COLO668 (cell line): ENCODE measurements at regions not wholly inside any gene's neighbourhood (a gene's known extent, or its start where the extent isn't known, plus 50 kb on each side); places are given as distances from the start of the nearest gene placed in this dataset.
"Not testable (repeated sequence)": the region's sequence is repeated elsewhere in the genome, so short reads cannot be mapped to it uniquely, and the experiment has no call there.

Experiments
- DNase-seq: peaks from one replicate; lab custom pipeline; 2025; ENCODE audit not compliant: unreplicated experiment; lab: John Stamatoyannopoulos, UW

DNA sequence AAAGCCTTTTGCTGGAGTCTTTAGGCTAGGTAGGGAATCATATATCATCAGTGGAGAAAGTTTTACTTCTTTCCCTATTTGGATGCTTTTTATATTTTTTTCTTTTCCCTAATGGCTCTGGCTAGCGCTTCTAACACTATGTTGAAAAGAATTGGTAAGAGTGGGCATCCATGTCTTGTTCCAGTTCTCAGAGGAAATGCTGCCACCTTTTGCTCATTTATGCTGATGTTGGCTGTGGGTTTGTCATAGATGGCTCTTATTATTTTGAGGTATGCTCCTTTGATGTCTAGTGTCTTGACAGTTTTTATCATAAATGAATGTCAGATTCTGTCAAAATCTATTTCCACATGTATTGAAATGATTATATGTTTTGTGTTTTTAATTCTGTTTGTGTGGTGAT, 1544.1 kb downstream of the REEP3 start:
- no peak for DNase-seq

DNA sequence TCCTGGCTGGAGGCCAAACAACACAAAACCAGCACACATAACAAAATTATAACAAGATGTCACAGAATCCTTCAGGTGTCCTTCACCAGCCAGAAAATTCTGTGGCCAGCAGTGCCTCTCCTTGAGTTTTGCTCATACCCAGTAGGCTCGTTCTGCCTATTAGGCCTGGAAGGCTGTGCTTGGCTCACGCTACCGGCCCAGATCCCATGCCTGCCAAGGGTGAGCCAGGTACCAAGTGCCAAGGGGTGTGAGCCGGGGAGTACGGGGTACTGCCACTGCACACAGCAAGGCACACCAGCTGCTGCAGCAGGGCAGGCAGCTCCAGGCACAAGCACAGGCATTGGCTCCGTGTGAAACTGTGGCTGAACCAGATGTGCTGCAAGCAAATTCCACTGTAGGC, 1562.0 kb downstream of the REEP3 start:
- DNase-seq: no peak

DNA sequence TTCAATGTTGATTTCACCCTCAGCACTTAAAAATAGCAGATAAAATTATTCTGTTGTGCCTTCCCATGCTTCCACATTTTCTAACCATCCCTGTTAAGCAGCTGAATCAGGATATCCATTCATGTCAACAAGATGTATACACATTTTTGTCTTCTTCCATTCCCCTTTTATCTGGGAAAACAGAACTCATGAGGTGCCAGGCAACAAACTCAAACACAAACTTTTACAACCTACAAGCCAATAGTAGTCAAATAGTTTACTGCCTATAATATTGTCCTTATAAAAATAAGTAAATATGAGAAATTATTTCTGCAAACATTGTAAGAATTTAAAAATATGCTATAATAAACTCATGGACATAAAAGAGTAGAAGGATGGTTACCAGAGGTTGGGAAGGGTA, 1569.8 kb downstream of the REEP3 start:
- DNase-seq: no peak

DNA sequence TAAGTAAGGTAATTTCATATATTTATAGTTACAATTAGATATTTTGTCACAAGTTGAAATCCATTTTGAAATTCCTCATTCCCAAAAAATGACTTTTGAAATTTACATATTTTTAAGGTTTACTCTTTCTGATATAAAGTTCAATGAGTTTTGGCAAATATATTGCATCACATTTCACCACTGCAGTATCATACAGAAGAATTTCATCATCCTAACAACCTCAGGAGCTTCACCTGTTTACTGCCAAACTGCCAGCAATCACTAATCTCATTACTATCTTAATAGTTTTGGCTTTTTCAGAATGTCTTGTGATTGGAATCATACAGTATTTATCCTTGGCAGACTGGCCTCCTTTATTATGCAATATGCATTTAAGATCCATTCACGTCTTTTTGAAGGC, 1578.9 kb downstream of the REEP3 start:
- DNase-seq: no peak

DNA sequence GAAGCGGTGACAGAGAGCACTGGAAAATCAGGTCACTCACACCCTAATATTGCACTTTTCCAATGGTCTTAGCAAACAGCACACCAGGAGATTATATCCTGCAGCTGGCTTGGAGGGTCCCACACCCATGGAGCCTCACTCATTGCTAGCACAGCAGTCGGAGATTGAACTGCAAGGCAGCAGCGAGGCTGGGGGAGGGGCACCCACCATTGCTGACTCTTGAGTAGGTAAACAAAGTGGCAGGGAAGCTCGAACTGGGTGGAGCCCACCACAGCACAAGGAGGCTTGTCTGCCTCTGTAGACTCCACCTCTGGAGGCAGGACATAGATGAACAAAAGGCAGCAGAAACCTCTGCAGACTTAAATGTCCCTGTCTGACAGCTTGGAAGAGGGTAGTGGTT, 1579.7 kb downstream of the REEP3 start:
- not testable (repeated sequence) for DNase-seq

DNA sequence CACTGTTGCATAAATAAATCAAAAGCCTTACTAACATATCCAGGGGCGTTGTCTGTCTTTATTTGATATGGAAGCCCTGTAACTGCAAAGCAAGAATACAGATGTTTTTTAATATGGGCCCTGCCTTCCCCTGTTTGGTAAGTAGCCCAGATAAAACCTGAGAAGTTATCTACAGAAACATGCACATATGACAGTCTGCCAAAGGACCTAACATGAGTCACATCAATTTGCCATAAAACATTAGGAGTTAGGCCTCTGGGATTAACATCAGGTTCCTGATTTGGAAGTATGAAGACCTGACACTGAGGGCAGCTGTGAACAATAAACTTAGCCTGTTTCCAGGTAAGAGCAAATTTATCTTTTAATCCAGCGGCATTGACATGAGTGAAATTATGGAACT, 1588.8 kb downstream of the REEP3 start:
- DNase-seq: no peak

DNA sequence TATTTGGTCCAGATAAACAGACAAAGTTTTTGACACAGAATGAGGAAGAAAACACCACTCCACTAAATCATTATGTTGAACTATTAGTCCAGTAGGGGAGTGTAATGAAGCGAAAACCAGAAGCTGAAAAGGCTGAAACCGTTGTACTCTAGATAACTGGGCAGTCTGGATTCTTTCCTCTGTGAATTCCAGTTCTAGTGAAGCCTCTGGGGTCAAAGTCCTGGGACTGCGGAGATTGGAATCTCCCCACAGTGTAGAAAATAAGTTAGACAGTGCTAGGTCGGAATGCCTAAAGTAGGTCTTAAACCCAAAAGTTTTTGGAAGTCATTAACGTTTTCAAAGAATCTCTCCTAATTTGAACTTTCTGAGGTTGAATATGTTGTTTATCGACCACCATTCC, 1589.9 kb downstream of the REEP3 start:
- not testable (repeated sequence) for DNase-seq

DNA sequence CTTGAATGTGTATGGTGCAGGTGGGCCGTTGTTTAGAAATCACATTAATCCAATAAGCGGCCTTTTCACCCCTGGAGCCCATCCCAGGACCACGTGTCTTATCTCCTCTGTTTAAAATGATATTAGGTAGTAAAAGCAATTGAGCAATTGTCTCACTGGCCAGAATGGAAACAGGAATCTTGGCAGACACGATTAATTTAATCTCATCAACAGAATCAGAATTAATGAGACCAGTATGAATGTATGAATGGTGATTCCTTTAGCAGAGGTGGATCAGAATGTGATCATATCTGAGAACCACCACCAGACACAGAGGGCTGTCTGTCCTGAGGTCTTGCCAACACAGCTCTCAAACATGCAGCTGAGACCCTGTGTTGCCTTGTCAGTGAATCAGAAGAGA, 1591.4 kb downstream of the REEP3 start:
- no peak for DNase-seq

DNA sequence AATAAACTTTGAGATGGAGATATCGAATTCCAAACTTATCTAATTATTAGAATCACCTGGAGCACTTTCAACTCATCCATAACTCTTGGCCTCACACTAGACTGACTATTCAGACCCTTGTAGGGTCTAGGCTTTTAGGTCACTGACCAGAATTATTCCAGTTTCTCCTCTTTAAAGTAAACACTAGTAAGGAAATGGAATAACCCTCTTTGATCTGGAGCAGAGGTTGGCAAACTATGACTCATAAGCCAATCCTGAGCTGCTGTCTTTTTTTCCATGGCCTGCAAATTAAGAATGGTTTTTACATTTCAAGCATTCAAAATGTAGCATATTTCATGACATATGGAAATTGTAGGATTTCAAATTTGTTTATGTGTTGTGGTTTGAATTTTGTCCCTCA, 1601.9 kb downstream of the REEP3 start:
- DNase-seq: no peak

DNA sequence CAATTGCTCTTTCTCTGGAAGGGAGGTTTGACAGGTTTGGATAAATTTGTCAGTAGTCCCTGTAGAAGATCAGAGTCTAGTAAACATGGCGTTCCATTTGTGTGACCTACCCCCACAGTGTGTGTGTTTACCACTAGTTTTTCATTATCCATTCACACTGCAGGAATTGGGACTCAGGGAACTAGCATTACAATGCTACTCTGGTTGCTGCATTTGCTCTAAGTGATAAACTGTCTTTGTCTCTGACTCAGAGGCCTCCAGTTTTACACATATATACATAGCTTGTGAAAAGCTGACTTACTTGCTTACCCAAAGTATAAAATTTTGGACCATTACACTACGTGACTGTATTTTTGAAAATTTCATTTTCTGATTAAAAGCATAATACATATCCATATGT, 1604.0 kb downstream of the REEP3 start:
- no peak for DNase-seq

DNA sequence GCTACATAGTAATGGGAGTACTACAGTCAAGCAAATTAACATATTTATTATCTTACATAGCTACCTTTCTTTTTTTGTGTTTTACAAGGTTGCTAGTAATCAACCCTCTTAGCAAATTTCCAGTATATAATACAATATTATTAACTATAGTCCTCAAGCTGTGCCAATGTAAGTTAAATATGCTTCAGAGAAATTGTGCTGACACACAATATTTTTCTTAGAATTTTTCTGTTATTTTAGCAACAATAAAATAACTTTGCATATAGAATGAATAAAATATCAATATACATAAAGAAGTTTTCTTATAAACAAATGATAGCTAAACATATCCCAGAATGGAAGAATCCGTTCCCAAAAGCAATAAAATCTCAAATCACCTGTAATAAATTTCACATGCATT, 1605.1 kb downstream of the REEP3 start:
- no peak for DNase-seq

DNA sequence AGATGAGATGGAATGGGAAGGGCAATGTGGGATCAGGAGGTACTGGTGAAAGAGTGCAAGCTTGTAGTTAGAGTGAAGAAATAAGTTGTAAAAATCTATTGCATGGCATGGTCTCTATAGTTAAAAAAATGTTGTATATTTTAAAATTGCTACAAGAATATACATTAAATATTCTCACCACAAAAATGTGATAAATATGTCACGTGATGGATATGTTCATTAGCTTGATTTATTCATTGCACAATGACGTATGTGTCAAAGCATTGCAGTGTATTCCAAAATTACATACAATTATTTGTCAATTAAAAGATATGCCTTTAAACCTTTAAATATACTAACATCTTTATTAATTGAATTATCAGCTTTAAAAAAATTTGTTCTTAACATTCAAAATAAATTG, 1607.1 kb downstream of the REEP3 start:
- no peak for DNase-seq

DNA sequence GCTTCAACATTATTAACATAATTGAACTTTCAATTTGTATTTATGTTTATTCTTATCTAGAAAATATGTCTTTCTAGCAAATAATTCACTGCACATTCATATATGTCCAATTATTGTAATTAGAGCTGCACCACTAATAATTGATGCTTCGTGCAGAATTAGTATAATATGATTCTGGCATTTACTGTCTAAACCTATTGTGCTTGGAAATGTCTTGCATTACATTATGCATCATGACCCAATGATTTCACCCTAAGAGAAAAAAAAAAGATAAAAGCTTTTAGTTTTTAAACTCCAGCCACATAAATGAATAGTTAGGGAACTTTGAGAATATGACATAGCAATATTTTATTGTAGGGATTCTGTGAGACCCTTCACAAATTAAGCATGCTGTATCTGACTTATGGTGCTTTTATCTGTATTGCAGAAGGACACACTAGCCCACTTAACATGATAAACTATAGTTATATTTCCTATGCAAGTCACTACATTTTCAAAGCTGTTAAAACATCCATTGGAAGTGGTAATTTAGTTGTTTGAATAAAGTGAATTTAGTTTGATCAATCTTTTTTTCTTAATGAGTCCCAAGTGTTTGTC, 1609.1 kb downstream of the REEP3 start:
- no peak for DNase-seq

DNA sequence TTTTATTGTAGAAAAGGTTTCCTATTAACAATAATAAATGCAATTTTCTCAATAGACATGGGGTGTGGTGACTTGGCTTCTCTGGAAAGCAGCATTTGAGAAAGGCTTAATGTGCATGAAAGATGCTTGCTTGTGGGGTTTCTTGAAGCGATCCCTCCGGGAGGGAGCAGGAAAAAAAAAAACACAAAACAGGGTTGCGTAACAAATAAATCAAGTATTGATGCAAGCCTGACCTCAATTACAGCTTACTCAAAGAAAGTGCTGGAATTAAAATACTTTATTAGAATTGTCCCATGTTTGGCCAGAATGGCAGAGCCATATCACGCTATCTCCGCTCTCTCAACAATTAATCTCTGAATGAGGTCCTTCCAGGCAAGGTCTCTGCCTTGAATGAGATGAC, 1612.5 kb downstream of the REEP3 start:
- DNase-seq: no peak

DNA sequence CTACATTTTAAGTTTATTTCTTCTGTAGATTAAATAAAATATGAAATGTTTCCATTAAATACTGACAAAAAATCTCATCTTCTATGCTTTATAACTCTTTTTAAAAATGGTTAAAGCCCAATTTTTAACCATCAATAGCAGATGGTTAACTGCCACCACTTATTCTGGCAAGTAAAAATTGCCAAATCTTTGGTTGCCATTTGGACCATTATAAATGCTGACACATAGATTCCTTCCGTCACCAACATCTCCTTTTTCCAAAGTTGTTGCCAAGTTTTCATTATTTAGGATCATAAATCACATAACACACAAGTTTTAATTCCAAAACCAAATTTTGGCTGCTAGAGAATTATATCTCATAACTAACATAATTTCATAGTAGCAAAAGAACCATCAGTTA, 1614.3 kb downstream of the REEP3 start:
- no peak for DNase-seq

DNA sequence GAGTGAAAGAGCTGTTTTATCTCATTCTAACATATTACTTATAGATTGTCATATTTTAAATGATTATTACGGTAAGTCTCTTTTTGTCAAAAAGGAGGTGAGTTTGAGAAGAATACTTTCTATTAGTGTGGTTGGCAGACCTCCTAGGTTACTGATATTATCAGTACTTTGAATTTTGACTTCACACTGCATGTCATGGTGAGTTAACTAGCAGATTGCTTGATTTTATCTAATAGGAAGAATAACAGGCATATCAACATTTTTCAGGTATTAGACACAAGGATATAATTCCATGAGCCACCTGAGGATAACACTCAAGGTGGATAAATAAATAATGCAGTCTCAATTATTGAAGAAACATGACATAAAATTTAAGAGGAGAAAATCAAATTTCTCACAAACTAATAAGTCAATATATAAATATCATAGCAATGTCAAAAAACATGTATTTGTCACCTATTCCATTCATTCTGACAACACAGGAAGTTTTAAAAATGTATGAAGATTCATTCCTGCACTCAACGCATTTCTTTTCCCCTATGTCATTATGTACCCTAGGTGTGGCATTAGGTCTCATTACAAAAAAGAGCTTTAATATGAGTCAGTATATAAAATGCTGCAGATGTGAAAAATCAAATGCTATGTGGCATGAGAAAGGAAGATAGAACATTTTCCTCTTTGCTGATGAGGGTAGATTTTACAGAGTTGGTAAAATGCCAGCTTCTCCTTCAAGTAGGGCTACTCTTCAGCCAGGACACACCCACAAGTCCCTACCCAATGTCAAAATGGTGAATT, 1621.6 kb downstream of the REEP3 start:
- DNase-seq: no peak

DNA sequence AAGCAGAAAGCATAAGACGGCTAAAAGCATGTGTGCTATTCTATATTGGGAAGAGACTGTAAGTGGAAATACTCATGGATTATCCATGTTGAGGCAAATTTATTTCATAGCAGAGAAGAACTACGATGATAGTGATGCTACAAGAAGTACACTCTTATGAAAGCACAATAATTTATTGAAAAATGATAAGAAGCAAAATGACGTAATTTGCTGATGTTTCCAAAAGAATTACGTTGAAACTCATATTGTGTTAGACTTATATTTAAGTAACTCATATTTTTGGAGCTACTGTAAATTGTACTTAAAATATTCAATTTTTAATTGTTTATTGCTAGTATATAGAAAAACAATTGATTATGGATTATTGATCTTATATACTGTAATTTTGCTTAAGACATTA, 1622.5 kb downstream of the REEP3 start:
- DNase-seq: no peak

DNA sequence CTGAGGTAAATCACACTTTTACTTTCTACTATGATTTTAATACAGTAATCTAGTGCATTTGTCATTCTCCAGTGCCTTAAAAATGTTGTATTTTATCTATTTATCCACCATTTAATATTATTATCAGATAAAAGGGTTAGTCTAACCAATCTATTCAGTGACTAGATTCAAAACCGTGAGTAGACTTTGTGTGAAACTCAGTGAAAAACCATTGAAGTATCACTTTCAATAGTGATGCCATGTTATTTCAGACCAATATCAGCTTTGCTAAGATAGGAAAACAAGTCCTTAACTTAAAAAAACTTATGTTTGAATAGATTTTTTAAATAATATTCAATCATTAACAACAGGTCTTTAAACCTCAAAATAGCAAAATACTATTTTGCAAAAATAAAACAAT, 1628.7 kb downstream of the REEP3 start:
- no peak for DNase-seq

DNA sequence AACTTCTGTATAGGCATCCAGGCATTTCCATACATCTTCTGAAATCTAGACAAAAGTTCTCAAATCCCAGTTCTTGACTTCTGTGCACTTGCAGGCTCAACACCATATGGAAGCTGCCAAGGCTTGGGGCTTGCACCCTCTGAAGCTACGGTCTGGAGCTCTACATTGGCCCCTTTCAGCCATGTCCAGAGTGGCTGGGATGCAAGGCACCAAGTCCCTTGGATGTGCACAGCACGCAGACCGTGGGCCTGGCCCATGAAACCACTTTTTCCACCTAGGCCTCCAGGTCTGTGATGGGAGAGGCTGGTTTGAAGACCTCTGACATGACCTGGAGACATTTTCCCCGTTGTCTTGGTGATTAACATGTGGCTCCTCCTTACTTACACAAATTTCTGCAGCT, 1645.1 kb downstream of the REEP3 start:
- DNase-seq: no peak

DNA sequence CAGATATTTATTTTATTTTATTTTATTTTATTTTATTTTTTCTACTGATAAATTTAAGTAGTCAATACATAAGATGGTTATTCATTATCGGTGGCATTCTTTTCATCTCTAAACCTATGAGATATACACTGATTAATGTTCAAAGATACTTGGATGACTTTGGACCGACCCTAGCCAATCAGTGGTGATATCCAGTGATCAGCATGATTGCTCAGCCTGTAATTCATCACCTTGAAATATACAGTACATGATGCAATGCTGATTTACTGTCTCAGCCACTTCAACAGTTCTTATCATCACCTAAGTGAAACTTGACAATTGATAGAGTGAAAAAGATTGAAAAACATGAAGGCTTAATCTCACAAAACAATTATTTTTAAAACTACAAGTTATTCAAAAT, 1651.0 kb downstream of the REEP3 start:
- no peak for DNase-seq

DNA sequence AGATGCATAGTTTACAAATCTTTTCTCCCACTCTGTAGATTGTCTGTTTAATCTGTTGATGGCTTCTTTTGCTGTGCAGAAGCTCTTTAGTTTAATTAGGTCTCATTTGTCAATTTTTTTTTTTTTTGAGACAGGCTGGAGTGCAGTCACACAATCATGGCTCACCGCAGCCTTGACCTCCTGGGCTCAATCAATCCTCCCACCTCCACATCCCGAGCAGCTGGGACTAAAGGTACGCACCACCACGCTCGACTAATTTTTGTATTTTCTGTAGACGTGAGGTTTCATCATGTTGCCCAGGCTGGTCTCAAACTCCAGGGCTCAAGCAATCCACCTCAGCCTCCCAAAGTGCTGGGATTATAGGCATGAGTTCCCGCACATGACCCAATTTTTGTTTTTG, 1655.8 kb downstream of the REEP3 start:
- no peak for DNase-seq

DNA sequence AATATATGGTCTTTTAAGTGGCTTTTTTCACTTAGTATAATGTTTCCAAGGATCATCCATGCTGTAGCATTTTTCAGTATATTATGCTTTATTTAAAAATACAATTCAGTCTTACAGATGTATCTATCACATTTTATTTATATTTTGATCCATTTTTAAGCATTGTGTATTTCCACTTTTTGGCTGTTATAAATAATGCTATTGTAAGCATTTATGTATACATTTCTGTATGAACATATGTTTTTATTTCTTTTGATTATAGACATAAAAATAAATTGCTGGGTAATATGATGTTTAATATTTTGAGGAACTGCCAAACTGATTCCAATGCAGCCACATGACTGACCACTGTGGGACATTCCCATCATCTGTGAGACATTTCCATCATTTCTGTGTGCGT, 1662.0 kb downstream of the REEP3 start:
- no peak for DNase-seq

DNA sequence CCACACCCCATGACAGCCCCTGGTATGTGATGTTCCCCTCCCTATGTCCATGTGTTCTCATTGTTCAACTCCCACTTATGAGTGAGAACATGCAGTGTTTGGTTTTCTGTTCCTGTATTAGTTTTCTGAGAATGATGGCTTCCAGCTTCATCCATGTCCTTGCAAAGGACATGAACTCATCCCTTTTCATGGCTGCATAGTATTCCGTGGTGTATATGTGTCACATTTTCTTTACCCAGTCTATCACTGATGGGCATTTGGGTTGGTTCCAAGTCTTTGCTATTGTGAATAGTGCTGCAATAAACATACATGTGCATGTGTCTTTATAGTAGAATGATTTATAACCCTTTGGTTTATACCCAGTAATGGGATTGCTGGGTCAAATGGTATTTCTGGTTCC, 1665.5 kb downstream of the REEP3 start:
- DNase-seq: not testable (repeated sequence)
